Naive thymus-derived CD4-positive, alpha-beta T cell (primary cell): ENCODE measurements at regions not wholly inside any gene's neighbourhood (a gene's known extent, or its start where the extent isn't known, plus 50 kb on each side); places are given as distances from the start of the nearest gene placed in this dataset.

Experiments used
- ATAC-seq: fragments of 150-1000 bp; cut with Tn5 transposase; 2 replicates; pipeline ENCODE4 v1.10.0; 2021; ENCODE audit warnings: mild to moderate bottlenecking, moderate library complexity
- CTCF ChIA-PET: fragments of 350-600 bp; sonication (Branson Sonifier 250); formaldehyde crosslinking; loops from one replicate; lab custom pipeline; 2021; ENCODE audit warnings: antibody characterized with exemption; lab: Charles Lee
- POLR2A ChIA-PET: fragments of 350-600 bp; sonication (Branson Sonifier 250); formaldehyde crosslinking; loops from one replicate; lab custom pipeline; 2021; ENCODE audit warnings: antibody characterized with exemption, inconsistent platforms; lab: Charles Lee
- DNase-seq, 9 donors: peaks; one replicate each; pipeline versions ENCODE4 v3.0.0 to v3.0.0-alpha.2; 2020 to 2022; ENCODE audit warnings: mixed read lengths in 1 of 9
- H3K27ac ChIP-seq: one replicate; pipeline ENCODE4 v1.7.0; 2013; ENCODE audit warnings: mild to moderate bottlenecking, low read depth, low read length, moderate library complexity
- H3K27me3 ChIP-seq, 2 donors: one replicate each; pipeline ENCODE4 v1.7.0; 2013; ENCODE audit warnings: low read length in 2 of 2, mild to moderate bottlenecking in 2 of 2, moderate library complexity in 2 of 2; ENCODE audit not compliant: control insufficient read depth in 2 of 2, insufficient read depth in 2 of 2
- H3K36me3 ChIP-seq, 3 experiments: 1 replicate in 2 of 3; 2 replicates in 1 of 3; pipeline ENCODE4 v1.7.0; 2013; ENCODE audit warnings: low read length in 3 of 3, mild to moderate bottlenecking in 3 of 3, moderate library complexity in 1 of 3; ENCODE audit not compliant: insufficient read depth in 3 of 3, control insufficient read depth in 2 of 3
- H3K4me1 ChIP-seq, 2 donors: one replicate each; pipeline ENCODE4 v1.7.0; 2013; ENCODE audit warnings: low read length in 2 of 2, mild to moderate bottlenecking in 2 of 2, moderate library complexity in 1 of 2; ENCODE audit not compliant: control insufficient read depth in 2 of 2, insufficient read depth in 2 of 2
- H3K4me3 ChIP-seq: 2 replicates; pipeline ENCODE4 v1.7.0; 2013; ENCODE audit warnings: mild to moderate bottlenecking, low read length
- H3K9me3 ChIP-seq, 3 experiments: 1 replicate in 2 of 3; 2 replicates in 1 of 3; pipeline ENCODE4 v1.7.0; 2013; ENCODE audit warnings: low read length in 3 of 3; ENCODE audit not compliant: control insufficient read depth in 2 of 3
- H3K27ac Mint-ChIP-seq, 9 donors: one replicate each; pipeline ENCODE4 v1.8.0; 2020 to 2022; ENCODE audit warnings: mixed read lengths in 9 of 9, mild to moderate bottlenecking in 8 of 9, moderate library complexity in 5 of 9, inconsistent platforms in 2 of 9
- H3K27me3 Mint-ChIP-seq, 5 donors: one replicate each; pipeline ENCODE4 v1.8.0; 2021 to 2022; ENCODE audit warnings: mixed read lengths in 5 of 5, mild to moderate bottlenecking in 1 of 5
- H3K36me3 Mint-ChIP-seq, 5 donors: one replicate each; pipeline ENCODE4 v1.8.0; 2020 to 2022; ENCODE audit warnings: mixed read lengths in 5 of 5, mild to moderate bottlenecking in 3 of 5, inconsistent platforms in 1 of 5
- H3K4me1 Mint-ChIP-seq, 7 donors: one replicate each; pipeline ENCODE4 v1.8.0; 2020 to 2022; ENCODE audit warnings: mixed read lengths in 7 of 7, mild to moderate bottlenecking in 3 of 7, inconsistent platforms in 1 of 7
- H3K4me3 Mint-ChIP-seq, 10 donors: one replicate each; pipeline ENCODE4 v1.8.0; 2020 to 2022; ENCODE audit warnings: mild to moderate bottlenecking in 10 of 10, mixed read lengths in 10 of 10, moderate library complexity in 6 of 10, inconsistent platforms in 2 of 10
- H3K9me3 Mint-ChIP-seq, 11 donors: one replicate each; pipeline ENCODE4 v1.8.0; 2020 to 2022; ENCODE audit warnings: mixed read lengths in 11 of 11, mild to moderate bottlenecking in 4 of 11, inconsistent platforms in 1 of 11, moderate library complexity in 1 of 11
- intact Hi-C, 2 donors: fragments of 100-400 bp; cut with micrococcal nuclease; formaldehyde crosslinking; loops; one replicate each; pipeline ENCODE4 v1.15.1; 2023

GRCh38 chr1:5231541-5232315 lies 577.3 kb downstream of the AJAP1 start:
- ChIA-PET CTCF (no interaction called here), POLR2A (no interaction called here)
- H3K9me3 Mint-ChIP-seq: peaks cover 3 to 22% (median 10%) of the 10 kb centered on the region in 11 donors
- ATAC-seq: no peak
- Histone ChIP-seq H3K4me1 (no peaks in the 10 kb centered on the region), H3K27ac (no peak overlapping the region), H3K4me3 (no peak overlapping the region), H3K27me3 (no peaks in the 10 kb centered on the region), H3K9me3 (no peaks in the 10 kb centered on the region), H3K36me3 (no peaks in the 10 kb centered on the region)
- no peak for DNase-seq
- H3K4me3 Mint-ChIP-seq: no peak overlapping the region
- peaks cover 4 to 16% (median 11%) of the 10 kb centered on the region in 5 donors for H3K27me3 Mint-ChIP-seq
- H3K4me1 Mint-ChIP-seq: peaks cover 0 to 16% (median 4%) of the 10 kb centered on the region in 7 donors
- H3K27ac Mint-ChIP-seq: no peak overlapping the region
- peaks cover 0 to 10% (median 3%) of the 10 kb centered on the region in 5 donors for H3K36me3 Mint-ChIP-seq
- intact Hi-C loops: no loop called here

GRCh38 chr1:5227114-5227513 lies 572.7 kb downstream of the AJAP1 start:
- ATAC-seq: no peak
- Mint-ChIP-seq H3K27me3 (peaks cover 6 to 40% (median 14%) of the 10 kb centered on the region in 5 donors), H3K9me3 (peaks cover 0 to 4% (median 0%) of the 10 kb centered on the region in 11 donors), H3K36me3 (no peaks in the 10 kb centered on the region), H3K4me1 (peaks cover 0 to 3% (median 0%) of the 10 kb centered on the region in 7 donors), H3K27ac (no peak overlapping the region), H3K4me3 (no peak overlapping the region)
- intact Hi-C loops: no loop called here
- no peak overlapping the region for H3K4me3 ChIP-seq
- no peak for DNase-seq
- no peaks in the 10 kb centered on the region for H3K4me1 ChIP-seq
- CTCF ChIA-PET: no interaction called here
- H3K27me3 ChIP-seq: no peaks in the 10 kb centered on the region
- no peaks in the 10 kb centered on the region for H3K36me3 ChIP-seq
- POLR2A ChIA-PET: no interaction called here
- H3K27ac ChIP-seq: no peak overlapping the region
- H3K9me3 ChIP-seq: no peaks in the 10 kb centered on the region

- H3K9me3 Mint-ChIP-seq: peaks cover 0 to 4% (median 0%) of the 10 kb centered on the region in 11 donors
- H3K4me1 Mint-ChIP-seq: peaks cover 0 to 3% (median 0%) of the 10 kb centered on the region in 7 donors
- DNase-seq (no peak), ATAC-seq (no peak)
- H3K36me3 ChIP-seq: no peaks in the 10 kb centered on the region
- H3K27me3 Mint-ChIP-seq: peaks cover 6 to 40% (median 14%) of the 10 kb centered on the region in 5 donors
- no peak overlapping the region for H3K4me3 ChIP-seq
- no peak overlapping the region for H3K27ac ChIP-seq
- ChIA-PET POLR2A (no interaction called here), CTCF (no interaction called here)
- intact Hi-C loops: no loop called here
- no peaks in the 10 kb centered on the region for H3K9me3 ChIP-seq
- no peaks in the 10 kb centered on the region for H3K36me3 Mint-ChIP-seq
- no peaks in the 10 kb centered on the region for H3K4me1 ChIP-seq
- H3K4me3 Mint-ChIP-seq: no peak overlapping the region
- H3K27ac Mint-ChIP-seq: peak overlapping the region in 1 of 9 donors; percentile 17
- no peaks in the 10 kb centered on the region for H3K27me3 ChIP-seq
Observed at GRCh38 chr1:5225707-5226704, 571.6 kb downstream of the AJAP1 start.

GRCh38 chr1:5223206-5223605 lies 568.8 kb downstream of the AJAP1 start:
- no peak overlapping the region for H3K27ac ChIP-seq

DNA sequence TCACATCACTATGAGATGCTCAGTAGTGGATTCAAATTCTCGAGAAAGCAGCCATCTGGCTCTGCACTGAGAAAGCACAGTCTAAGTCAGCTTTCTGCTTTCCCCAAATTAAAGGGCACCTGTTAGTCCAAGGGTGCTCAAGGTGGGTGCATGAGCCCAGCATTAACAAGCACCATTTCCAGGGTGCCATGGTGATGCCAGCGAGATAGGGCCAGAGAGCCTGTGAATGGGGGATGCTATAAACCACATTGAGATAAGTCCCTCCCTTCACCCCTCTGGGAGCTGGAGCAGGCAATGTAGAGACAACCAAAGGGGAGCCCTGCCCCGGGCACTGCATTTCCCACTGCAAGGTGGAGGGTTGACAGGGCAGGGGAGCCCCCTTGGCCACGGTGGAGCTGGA lies 568.2 kb downstream of the AJAP1 start:
- ChIA-PET CTCF (no interaction called here), POLR2A (no interaction called here)
- Histone ChIP-seq H3K4me3 (no peak overlapping the region), H3K9me3 (no peaks in the 10 kb centered on the region), H3K27ac (no peak overlapping the region), H3K27me3 (no peaks in the 10 kb centered on the region), H3K4me1 (no peaks in the 10 kb centered on the region), H3K36me3 (no peaks in the 10 kb centered on the region)
- no peak overlapping the region for H3K27ac Mint-ChIP-seq
- H3K4me1 Mint-ChIP-seq: peaks cover 0 to 6% (median 0%) of the 10 kb centered on the region in 7 donors
- peaks cover 0 to 8% (median 0%) of the 10 kb centered on the region in 11 donors for H3K9me3 Mint-ChIP-seq
- no peak overlapping the region for H3K4me3 Mint-ChIP-seq
- ATAC-seq (no peak), DNase-seq (no peak)
- intact Hi-C loops: no loop called here
- H3K27me3 Mint-ChIP-seq: peaks cover 0 to 34% (median 9%) of the 10 kb centered on the region in 5 donors
- no peaks in the 10 kb centered on the region for H3K36me3 Mint-ChIP-seq

More at GRCh38 chr1:5223206-5223605, 568.8 kb downstream of the AJAP1 start:
- Histone ChIP-seq H3K36me3 (no peaks in the 10 kb centered on the region), H3K4me3 (no peak overlapping the region), H3K4me1 (no peaks in the 10 kb centered on the region), H3K27me3 (no peaks in the 10 kb centered on the region), H3K9me3 (no peaks in the 10 kb centered on the region)
- ATAC-seq (no peak), DNase-seq (no peak)
- Mint-ChIP-seq H3K4me3 (no peak overlapping the region), H3K27ac (no peak overlapping the region), H3K9me3 (peaks cover 0 to 3% (median 0%) of the 10 kb centered on the region in 11 donors), H3K36me3 (no peaks in the 10 kb centered on the region), H3K27me3 (peaks cover 0 to 35% (median 12%) of the 10 kb centered on the region in 5 donors), H3K4me1 (peaks cover 0 to 3% (median 0%) of the 10 kb centered on the region in 7 donors)
- intact Hi-C loops: no loop called here
- POLR2A ChIA-PET: no interaction called here
- CTCF ChIA-PET: no interaction called here

DNA sequence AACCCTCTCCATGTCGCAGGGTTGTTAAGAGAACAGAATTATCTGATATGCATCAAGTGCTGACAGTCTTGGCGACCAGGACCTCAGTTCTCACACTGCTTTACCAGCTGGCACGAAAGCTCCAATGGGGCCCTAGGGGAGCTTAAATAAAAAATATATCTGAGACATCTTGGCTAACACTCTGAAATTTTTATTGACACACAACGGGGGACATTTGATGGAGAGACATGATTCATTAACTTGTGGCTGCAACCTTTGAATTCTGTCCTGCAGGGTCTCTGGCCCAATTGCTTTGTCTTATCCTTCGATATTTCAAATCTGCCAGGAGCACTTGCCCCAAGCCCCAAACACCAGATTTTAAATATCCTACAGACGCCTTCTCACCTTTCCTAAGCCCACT lies 567.0 kb downstream of the AJAP1 start:
- ChIA-PET CTCF (no interaction called here), POLR2A (no interaction called here)
- Histone ChIP-seq H3K4me3 (no peak overlapping the region), H3K27ac (no peak overlapping the region), H3K4me1 (no peaks in the 10 kb centered on the region), H3K9me3 (no peaks in the 10 kb centered on the region), H3K36me3 (no peaks in the 10 kb centered on the region), H3K27me3 (no peaks in the 10 kb centered on the region)
- no peak for DNase-seq
- no peak overlapping the region for H3K4me3 Mint-ChIP-seq
- H3K27ac Mint-ChIP-seq: peak overlapping the region in 1 of 9 donors; percentile 35
- ATAC-seq: no peak
- peaks cover 0 to 34% (median 9%) of the 10 kb centered on the region in 5 donors for H3K27me3 Mint-ChIP-seq
- H3K36me3 Mint-ChIP-seq: no peaks in the 10 kb centered on the region
- peaks cover 0 to 13% (median 0%) of the 10 kb centered on the region in 11 donors for H3K9me3 Mint-ChIP-seq
- peaks cover 0 to 10% (median 0%) of the 10 kb centered on the region in 7 donors for H3K4me1 Mint-ChIP-seq
- intact Hi-C loops: no loop called here
